ENCODE measurements at regions not wholly inside any gene's neighbourhood (a gene's known extent, or its start where the extent isn't known, plus 50 kb on each side); places are given as distances from the start of the nearest gene placed in this dataset.

DNA sequence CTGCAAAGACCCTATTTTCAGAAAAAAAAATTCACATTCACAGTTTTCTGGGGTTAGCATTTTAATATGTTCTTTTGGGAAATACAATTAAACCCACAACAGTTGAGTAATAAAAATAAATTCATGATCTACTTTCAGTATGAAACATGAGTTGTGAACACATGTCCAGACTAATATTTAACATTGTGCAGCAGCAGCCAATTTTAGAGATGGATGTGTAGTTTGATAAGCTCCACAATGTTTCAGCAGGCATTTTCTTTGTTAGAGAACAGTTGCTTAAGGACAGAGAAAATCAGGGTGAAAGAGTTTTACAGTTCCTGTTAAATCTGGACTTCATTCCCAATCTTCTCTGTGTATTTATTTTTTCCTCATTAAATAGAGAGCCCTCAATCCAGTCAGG lies 519.5 kb downstream of the PIK3C3 start:
- Histone ChIP-seq H4K20me1 (ENCODE audit: control insufficient read depth, extremely low read depth, insufficient read depth, low read length) (no peaks in the 10 kb centered on the region), H3K27me3 (ENCODE audit: control insufficient read depth, insufficient read depth, low read length) (no peaks in the 10 kb centered on the region), H2AFZ (ENCODE audit: low read length) (no peak overlapping the region), H3K79me2 (ENCODE audit: control insufficient read depth, insufficient read depth, low read length) (no peaks in the 10 kb centered on the region), H3K9ac (ENCODE audit: insufficient read depth, low read length) (no peak overlapping the region), H3K4me2 (ENCODE audit: extremely low read depth, insufficient read depth, low read length) (no peak overlapping the region), H3K4me3 (replicated peaks in 1 of 4; ENCODE audit: control extremely low read depth in 1 of 4, insufficient read depth in 1 of 4, low read depth in 3 of 4, low read length in 4 of 4) (no peak overlapping the region), H3K9me3 (ENCODE audit: control insufficient read depth, insufficient read depth, low read depth, low read length) (no peaks in the 10 kb centered on the region), H3K27ac (ENCODE audit: insufficient read depth, low read length) (no peak overlapping the region), H3K36me3 (ENCODE audit: control insufficient read depth, insufficient read depth, low read length) (no peaks in the 10 kb centered on the region), H3K4me1 (ENCODE audit: control insufficient read depth, extremely low read depth, insufficient read depth, low read length) (no peaks in the 10 kb centered on the region)
- no peak for DNase-seq (ENCODE audit: low read depth in 2 of 2)
- TF ChIP-seq, protein P1, sequence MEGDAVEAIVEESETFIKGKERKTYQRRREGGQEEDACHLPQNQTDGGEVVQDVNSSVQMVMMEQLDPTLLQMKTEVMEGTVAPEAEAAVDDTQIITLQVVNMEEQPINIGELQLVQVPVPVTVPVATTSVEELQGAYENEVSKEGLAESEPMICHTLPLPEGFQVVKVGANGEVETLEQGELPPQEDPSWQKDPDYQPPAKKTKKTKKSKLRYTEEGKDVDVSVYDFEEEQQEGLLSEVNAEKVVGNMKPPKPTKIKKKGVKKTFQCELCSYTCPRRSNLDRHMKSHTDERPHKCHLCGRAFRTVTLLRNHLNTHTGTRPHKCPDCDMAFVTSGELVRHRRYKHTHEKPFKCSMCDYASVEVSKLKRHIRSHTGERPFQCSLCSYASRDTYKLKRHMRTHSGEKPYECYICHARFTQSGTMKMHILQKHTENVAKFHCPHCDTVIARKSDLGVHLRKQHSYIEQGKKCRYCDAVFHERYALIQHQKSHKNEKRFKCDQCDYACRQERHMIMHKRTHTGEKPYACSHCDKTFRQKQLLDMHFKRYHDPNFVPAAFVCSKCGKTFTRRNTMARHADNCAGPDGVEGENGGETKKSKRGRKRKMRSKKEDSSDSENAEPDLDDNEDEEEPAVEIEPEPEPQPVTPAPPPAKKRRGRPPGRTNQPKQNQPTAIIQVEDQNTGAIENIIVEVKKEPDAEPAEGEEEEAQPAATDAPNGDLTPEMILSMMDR (conservative IDR thresholded peaks at IDR 0.05 in 1 of 2, IDR thresholded peaks at IDR 0.05 in 1 of 2; ENCODE audit: low read depth in 1 of 2, low read length in 2 of 2) = no peak

DNA sequence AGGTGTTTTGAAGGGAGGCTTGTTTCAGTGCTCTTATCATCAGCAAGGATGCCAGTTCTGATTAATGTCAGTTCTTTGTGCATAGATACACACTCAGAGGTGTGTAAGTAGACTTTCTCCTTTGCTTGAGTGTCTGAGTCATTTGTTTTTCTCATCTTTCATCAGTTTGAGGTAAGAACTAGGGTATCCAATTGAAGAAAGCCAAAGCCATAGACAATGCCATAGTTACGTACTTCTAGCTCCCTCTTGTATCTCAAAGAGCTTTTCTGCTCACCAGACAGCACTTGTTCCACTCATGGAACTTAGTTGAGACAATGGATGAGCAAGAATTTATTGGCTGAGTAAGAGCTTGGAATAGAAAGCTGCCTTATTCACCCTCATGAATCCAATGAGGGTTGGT lies 520.1 kb downstream of the PIK3C3 start:
- no peaks in the 10 kb centered on the region for H4K20me1 ChIP-seq (ENCODE audit: control insufficient read depth, extremely low read depth, insufficient read depth, low read length)

DNA sequence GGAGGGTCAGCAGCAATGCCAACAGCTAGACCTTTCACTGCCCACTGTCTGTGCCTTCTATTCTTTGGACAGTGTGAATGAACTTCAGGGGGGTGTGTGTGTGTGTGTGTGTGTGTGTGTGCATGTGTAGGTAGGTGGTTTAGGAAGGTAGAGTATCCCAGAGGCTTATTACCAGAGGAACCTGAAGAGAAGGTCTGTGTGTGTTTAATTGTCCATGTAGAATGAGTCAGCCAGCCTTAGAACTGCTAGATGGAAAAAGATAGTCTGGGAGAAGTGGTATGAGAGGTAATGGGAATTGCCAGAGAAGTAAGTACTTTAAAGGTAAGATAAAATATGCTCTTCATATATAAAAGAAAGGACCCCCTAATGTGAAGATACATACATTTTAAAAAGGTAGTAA lies 522.2 kb downstream of the PIK3C3 start:
- Histone ChIP-seq H2AFZ (ENCODE audit: low read length) (no peak overlapping the region), H3K79me2 (ENCODE audit: control insufficient read depth, insufficient read depth, low read length) (no peaks in the 10 kb centered on the region), H3K27ac (ENCODE audit: insufficient read depth, low read length) (no peak overlapping the region), H3K4me3 (replicated peaks in 1 of 4; ENCODE audit: control extremely low read depth in 1 of 4, insufficient read depth in 1 of 4, low read depth in 3 of 4, low read length in 4 of 4) (no peak overlapping the region), H3K27me3 (ENCODE audit: control insufficient read depth, insufficient read depth, low read length) (no peaks in the 10 kb centered on the region), H3K36me3 (ENCODE audit: control insufficient read depth, insufficient read depth, low read length) (no peaks in the 10 kb centered on the region), H4K20me1 (ENCODE audit: control insufficient read depth, extremely low read depth, insufficient read depth, low read length) (no peaks in the 10 kb centered on the region), H3K4me2 (ENCODE audit: extremely low read depth, insufficient read depth, low read length) (no peak overlapping the region), H3K4me1 (ENCODE audit: control insufficient read depth, extremely low read depth, insufficient read depth, low read length) (no peaks in the 10 kb centered on the region), H3K9ac (ENCODE audit: insufficient read depth, low read length) (no peak overlapping the region), H3K9me3 (ENCODE audit: control insufficient read depth, insufficient read depth, low read depth, low read length) (no peaks in the 10 kb centered on the region)
- peak in 1 of 2 donors; percentile 15 for DNase-seq (ENCODE audit: low read depth in 2 of 2)
- TF ChIP-seq EZH2 (IDR thresholded peaks at IDR 0.05; ENCODE audit: low read length, missing control alignments) = no peak
- TF ChIP-seq, protein P1 (conservative IDR thresholded peaks at IDR 0.05 in 1 of 2, IDR thresholded peaks at IDR 0.05 in 1 of 2; ENCODE audit: low read depth in 1 of 2, low read length in 2 of 2) = no peak

More for the DNA sequence above, 520.1 kb downstream of the PIK3C3 start:
- TF ChIP-seq, protein P1 (conservative IDR thresholded peaks at IDR 0.05 in 1 of 2, IDR thresholded peaks at IDR 0.05 in 1 of 2; ENCODE audit: low read depth in 1 of 2, low read length in 2 of 2) = no peak
- TF ChIP-seq EZH2 (IDR thresholded peaks at IDR 0.05; ENCODE audit: low read length, missing control alignments) = no peak
- Histone ChIP-seq H3K4me1 (ENCODE audit: control insufficient read depth, extremely low read depth, insufficient read depth, low read length) (no peaks in the 10 kb centered on the region), H3K4me3 (replicated peaks in 1 of 4; ENCODE audit: control extremely low read depth in 1 of 4, insufficient read depth in 1 of 4, low read depth in 3 of 4, low read length in 4 of 4) (no peak overlapping the region), H3K27me3 (ENCODE audit: control insufficient read depth, insufficient read depth, low read length) (no peaks in the 10 kb centered on the region), H2AFZ (ENCODE audit: low read length) (no peak overlapping the region), H3K36me3 (ENCODE audit: control insufficient read depth, insufficient read depth, low read length) (no peaks in the 10 kb centered on the region), H3K79me2 (ENCODE audit: control insufficient read depth, insufficient read depth, low read length) (no peaks in the 10 kb centered on the region), H3K27ac (ENCODE audit: insufficient read depth, low read length) (no peak overlapping the region), H3K9ac (ENCODE audit: insufficient read depth, low read length) (no peak overlapping the region), H3K9me3 (ENCODE audit: control insufficient read depth, insufficient read depth, low read depth, low read length) (no peaks in the 10 kb centered on the region), H3K4me2 (ENCODE audit: extremely low read depth, insufficient read depth, low read length) (no peak overlapping the region)
- DNase-seq (ENCODE audit: low read depth in 2 of 2) = no peak

Measured in fibroblast of lung (primary cell).